EH (cell line): ENCODE measurements at regions not wholly inside any gene's neighbourhood (a gene's known extent, or its start where the extent isn't known, plus 50 kb on each side); places are given as distances from the start of the nearest gene placed in this dataset.
A peak's percentile ranks its signal among the peaks of the same experiment; 100 is the strongest.

Experiments
- DNase-seq: peaks from one replicate; pipeline ENCODE4 v3.0.0-alpha.2; 2015; ENCODE audit warnings: low read depth

DNA sequence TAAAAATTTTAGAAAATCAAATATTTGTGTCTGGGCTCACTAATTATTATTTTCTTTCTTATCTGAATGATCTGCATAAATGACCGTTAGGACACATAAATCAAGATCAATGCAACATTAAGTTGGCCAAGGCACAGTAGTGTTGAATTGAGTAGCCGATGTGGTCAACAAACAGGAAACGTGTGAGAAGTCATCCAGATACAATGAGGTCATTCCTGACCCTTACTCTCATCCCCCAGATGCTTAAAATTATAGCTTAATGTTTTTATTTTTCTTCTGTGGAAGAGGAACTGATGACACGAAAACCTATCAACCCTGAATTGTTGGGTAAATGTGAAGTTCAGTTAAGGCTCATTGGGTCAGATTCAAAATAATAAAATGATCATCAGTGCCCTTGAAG is 222.9 kb downstream of the RFC3 start:
- DNase-seq, result no peak

DNA sequence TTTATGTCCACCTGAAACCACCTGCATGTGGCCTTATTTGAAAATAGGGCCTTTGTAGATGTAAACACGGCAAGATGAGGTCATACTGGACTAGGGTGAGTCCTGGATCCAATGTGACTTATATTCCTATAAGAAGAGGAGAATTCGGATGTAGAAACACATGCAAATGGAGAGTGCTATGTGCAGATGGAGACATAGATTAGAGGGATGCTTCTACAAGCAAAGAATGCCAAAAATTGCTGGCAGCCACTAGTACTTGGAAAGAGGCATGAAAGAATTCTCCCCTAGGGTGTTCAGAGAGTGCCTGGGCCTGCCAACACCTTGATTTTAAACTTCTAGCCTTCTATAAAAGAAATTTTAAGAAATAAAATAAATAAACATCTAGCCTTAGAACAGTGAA is 226.1 kb downstream of the RFC3 start:
- peak; percentile 93 for DNase-seq

GRCh38 chr13:34044660-34045080 is 226.7 kb downstream of the RFC3 start:
- DNase-seq, result peak; percentile 90

DNA sequence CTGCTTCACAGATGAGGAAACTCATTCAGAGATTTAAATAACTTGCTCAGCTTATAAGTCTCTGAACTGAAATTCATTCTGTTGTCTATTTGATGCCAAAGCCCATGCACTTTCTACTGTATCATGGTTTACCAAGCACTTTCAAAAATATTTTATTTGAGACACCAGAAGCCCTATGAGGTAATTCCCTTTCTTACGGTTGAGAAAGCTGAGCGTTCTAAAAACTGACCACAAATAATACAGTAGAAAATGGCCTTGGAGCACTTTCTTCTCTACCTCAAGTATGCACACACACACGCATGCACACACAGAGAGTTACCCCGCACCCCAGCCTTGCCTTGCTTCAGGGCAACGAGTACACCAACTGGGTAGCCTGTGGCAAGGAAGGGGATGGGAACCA is 228.5 kb downstream of the RFC3 start:
- no peak for DNase-seq

- no peak for DNase-seq
Observed at GRCh38 chr13:34048652-34049051, 230.7 kb downstream of the RFC3 start.

DNA sequence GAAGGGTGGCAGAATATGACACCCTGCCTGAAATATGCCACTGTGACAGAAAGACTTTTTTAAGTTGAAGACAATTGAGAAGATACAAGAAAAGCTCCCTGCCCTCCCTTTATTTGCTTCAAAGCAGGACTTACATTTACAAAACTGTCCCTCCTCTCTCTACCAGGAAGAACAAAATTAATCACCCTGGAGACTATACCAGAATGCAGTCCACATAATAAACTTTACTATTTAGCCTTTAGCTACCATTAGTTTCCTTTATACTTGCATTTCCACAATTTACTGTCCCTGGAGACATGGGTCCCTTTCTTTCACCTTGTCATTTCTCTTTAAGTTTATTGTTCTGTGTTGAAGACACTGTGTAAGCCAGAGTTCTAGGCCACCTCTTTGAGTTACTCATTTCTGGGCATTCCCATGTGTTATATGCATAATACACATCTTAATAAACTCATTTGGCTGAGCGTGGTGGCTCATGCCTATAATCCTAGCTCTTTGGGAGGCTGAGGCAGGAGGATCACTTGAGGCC is 238.8 kb downstream of the RFC3 start:
- no peak for DNase-seq

GRCh38 chr13:34064456-34065205 is 246.7 kb downstream of the RFC3 start:
- no peak for DNase-seq

GRCh38 chr13:34065928-34066327 is 248.0 kb downstream of the RFC3 start:
- DNase-seq, result no peak

- DNase-seq, result no peak
Observed at GRCh38 chr13:34066344-34066743, 248.4 kb downstream of the RFC3 start.

DNA sequence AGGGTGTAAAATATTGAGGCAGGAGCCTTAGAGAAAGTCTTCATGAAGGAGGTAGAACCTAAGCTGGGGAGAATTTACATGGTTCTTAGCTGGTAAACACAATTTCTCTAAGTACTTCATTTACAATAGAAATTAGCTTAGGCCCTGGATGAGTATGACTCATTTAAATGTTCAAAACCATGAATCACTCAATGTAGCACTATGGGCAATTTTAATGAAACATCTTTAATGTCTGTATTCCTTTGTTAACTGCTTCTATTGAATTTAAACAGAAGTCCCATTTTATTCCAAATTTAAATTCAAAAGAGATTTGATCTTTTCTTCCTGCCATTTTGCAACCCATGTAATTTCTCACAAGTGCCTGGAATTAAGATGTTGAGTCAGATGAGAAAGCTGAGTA is 252.1 kb downstream of the RFC3 start:
- peak; percentile 64 for DNase-seq

DNA sequence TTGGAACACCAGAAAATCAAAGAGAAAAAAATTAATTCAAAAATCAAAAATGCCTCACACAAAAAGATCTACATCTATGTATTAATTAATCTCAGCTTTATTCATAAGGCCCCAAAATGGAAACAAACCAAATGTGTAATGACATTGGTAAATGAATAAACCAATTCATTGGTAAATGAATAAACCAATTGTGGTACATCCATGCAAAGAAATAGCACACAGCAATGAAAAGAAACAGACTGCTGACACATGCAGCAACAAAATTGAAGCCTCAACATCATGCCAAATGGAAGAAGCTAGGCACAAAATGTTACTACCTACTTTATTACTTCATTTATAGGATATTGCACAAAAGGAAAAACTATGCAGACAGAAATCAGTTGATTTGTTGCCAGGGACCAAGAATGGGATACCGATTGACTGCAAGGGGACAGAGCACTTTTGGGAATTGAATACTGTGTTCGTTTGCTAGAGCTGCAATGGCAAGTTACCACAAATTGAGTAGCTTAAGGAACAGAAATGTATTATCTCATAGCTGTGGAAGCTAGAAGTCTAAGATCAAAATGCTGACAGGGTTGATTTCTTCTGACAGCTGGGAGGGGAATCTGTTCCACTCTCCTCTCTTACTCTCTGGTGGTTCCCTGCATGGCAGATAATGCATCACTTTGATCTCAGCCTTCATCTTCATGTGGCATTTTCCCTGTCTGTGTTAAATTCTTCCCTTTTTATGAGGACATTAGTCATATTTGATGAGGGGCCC is 252.8 kb downstream of the RFC3 start:
- no peak for DNase-seq

DNA sequence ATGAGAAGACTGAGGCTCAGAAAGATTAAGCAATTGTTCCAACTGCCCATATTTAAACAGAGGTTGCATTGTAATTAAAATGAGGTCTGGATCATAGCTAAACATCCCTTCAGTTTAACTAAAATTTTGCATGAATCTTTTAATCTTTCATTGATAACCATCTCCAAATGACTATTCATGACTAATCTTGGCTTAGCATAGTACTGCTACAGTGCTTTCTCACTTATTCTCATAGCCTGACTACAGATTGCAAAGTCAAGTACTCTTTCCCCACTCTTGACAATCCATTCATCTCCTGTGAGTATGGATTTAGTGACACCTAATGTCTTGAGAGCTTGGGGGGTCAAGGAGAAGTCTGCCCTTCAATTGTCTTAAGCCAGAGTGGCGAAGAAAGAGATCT is 258.4 kb downstream of the RFC3 start:
- DNase-seq, result peak; percentile 74

- peak; percentile 89 for DNase-seq
Observed at GRCh38 chr13:34076943-34077703, 259.2 kb downstream of the RFC3 start.

DNA sequence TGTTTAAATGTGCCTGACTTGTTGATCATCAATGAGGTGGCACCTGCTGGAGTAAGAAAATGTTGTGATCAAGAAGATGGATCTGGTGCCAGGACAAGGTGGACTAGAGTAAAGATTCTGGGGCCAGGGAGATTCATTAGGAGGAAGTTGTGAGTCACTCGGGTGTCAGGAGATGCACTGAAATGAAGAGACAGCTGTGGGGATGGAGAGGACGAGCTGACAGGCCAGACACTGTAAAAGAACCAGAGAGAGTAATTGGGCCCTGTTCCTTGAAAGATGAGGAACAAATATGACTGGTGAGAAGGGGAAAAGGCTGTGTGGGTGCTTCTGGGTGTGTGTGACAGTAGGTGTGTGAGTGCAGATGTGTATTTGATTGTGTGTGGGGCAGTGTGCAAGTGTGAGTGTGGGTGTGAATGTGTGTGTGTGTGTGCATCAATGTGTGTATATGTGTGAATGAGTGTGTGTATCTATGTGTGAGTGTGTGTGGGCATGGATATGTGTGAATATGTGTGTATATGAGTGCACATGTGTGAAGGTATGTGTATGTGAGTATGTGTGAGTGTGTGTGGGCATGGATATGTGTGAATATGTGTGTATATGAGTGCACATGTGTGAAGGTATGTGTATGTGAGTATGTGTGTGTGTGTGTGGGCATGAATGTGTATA is 260.5 kb downstream of the RFC3 start:
- peak; percentile 15 for DNase-seq

DNA sequence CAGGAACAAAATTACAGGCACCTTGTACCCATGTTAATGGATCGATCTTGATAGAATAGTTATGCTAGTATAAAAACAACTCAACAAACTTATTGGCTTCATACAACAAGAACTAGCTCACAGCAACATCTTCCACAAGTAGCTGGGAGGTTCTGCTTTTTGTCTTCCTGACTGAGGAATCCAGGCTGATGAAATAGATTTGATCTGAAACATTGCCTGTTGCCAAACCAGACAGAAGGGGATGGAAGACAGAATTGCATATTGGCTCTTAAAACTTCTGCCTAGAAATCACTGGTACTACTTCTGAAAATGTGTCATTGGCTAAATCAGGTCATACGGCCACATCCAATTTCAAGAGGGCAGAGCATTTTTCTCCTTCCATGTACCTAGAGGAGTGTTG is 267.3 kb downstream of the RFC3 start:
- DNase-seq, result no peak

DNA sequence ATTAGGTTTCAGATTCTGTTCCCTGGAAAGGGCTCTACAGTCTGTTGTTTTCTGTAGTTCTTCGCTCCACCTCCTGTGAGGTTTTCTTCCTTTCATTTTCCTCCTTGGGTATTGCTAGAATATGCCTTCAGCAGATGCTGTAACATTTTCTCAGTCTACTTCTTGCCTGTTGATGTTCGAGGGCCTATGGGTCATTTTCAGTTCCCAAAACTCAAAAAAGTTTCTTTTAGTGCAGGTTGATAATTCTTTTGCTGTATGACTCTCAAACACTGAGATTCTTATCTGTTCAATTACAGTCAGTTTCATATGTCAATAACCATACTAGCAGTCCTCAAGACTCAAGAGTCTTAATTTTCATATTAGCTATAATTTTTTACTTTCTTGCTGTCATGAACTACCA is 268.3 kb downstream of the RFC3 start:
- DNase-seq, result no peak

GRCh38 chr13:34087791-34088190 is 269.8 kb downstream of the RFC3 start:
- DNase-seq, result no peak

DNA sequence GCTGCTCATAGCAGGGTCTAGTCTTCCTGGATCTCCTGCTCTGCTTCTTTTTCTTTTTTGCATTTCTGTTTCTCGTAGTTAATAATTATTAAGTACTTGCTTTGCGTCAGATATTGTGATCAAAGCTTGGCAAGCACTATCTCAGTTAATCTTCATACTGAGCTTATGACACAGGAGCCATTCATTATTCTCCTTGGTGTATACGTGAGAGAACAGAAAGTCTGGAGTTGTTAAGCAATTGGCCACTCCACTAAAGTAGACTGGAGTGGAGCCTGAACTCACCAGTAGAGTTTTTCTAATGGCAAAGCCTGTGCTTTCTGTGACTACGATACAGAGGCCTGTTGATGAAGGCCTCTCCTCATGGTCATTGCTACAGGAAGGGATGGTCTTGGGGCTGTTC is 285.9 kb downstream of the RFC3 start:
- no peak for DNase-seq

DNA sequence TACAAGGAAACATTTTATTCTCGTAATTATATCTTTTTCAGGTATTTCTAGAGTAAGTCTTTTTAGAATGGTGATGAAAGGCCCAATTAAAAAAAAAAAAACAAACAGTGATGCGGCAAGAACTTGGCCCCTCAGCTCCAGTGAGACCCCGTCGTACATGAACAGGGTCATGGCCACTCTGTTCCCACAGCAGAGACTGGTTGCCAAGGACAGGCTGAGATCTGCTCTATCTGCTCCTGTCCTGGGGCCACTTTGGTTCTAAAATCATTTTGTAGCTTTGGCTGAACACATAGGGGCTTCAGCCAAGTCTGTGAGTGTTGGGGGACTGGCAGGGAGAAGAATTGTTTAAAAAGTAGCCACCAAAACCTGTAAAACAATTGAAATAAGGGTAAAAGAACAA is 286.9 kb downstream of the RFC3 start:
- no peak for DNase-seq

GRCh38 chr13:34107806-34108205 is 289.9 kb downstream of the RFC3 start:
- DNase-seq, result no peak

- DNase-seq, result no peak
Observed at GRCh38 chr13:34108410-34108809, 290.5 kb downstream of the RFC3 start.

- DNase-seq, result no peak
Observed at GRCh38 chr13:34114581-34114980, 296.6 kb downstream of the RFC3 start.
